ENCODE measurements at regions not wholly inside any gene's neighbourhood (a gene's known extent, or its start where the extent isn't known, plus 50 kb on each side); places are given as distances from the start of the nearest gene placed in this dataset.

DNA sequence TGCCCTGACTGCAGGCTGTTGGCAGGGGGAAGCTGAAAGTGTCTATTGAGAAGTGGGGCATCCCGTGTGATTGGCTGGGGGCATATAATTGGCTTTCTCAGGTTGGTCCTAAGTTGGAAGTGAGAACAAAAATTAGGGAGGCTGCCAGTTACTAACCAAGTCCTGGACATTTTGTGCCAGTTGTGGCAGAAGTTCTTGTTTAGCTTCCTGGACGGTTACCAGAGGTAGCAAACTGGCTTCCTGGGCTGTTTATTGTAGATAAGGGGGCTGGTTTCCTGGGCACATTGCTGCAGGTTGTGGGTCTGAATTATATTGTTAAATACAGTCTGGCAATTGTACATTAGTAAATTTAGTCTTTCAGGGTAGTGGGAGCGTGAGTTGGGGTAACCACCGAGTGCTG is 50.6 kb upstream of the SLC2A12 start:
- no peaks in the 10 kb centered on the region for H3K9me3 ChIP-seq (ENCODE audit: insufficient read depth, low read length)
- H3K36me3 ChIP-seq (replicated peaks; ENCODE audit: low read depth, low read length): no peaks in the 10 kb centered on the region
- no peaks in the 10 kb centered on the region for H3K4me1 ChIP-seq (ENCODE audit: low read length)
- no peaks in the 10 kb centered on the region for H3K79me2 ChIP-seq (ENCODE audit: low read length)
- H3K4me3 ChIP-seq (ENCODE audit: low read length): no peak overlapping the region
- H3K27me3 ChIP-seq (ENCODE audit: low read depth, low read length): no peaks in the 10 kb centered on the region
- TF ChIP-seq, protein P1, sequence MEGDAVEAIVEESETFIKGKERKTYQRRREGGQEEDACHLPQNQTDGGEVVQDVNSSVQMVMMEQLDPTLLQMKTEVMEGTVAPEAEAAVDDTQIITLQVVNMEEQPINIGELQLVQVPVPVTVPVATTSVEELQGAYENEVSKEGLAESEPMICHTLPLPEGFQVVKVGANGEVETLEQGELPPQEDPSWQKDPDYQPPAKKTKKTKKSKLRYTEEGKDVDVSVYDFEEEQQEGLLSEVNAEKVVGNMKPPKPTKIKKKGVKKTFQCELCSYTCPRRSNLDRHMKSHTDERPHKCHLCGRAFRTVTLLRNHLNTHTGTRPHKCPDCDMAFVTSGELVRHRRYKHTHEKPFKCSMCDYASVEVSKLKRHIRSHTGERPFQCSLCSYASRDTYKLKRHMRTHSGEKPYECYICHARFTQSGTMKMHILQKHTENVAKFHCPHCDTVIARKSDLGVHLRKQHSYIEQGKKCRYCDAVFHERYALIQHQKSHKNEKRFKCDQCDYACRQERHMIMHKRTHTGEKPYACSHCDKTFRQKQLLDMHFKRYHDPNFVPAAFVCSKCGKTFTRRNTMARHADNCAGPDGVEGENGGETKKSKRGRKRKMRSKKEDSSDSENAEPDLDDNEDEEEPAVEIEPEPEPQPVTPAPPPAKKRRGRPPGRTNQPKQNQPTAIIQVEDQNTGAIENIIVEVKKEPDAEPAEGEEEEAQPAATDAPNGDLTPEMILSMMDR (IDR thresholded peaks at IDR 0.05; ENCODE audit: low read depth, low read length): no peak
- TF ChIP-seq EZH2phosphoT487 (IDR thresholded peaks at IDR 0.05; ENCODE audit: low read depth): no peak
- H3K27ac ChIP-seq (ENCODE audit: low read length): no peak overlapping the region
- H3K4me2 ChIP-seq (ENCODE audit: low read length): no peak overlapping the region
- H2AFZ ChIP-seq (ENCODE audit: low read depth, low read length): no peak overlapping the region
- H3K9ac ChIP-seq (ENCODE audit: low read length): no peak overlapping the region
- no peaks in the 10 kb centered on the region for H4K20me1 ChIP-seq (ENCODE audit: insufficient read depth, low read length)

Measured in OCI-LY3 (cell line).